ENCODE measurements at regions not wholly inside any gene's neighbourhood (a gene's known extent, or its start where the extent isn't known, plus 50 kb on each side); places are given as distances from the start of the nearest gene placed in this dataset.

DNA sequence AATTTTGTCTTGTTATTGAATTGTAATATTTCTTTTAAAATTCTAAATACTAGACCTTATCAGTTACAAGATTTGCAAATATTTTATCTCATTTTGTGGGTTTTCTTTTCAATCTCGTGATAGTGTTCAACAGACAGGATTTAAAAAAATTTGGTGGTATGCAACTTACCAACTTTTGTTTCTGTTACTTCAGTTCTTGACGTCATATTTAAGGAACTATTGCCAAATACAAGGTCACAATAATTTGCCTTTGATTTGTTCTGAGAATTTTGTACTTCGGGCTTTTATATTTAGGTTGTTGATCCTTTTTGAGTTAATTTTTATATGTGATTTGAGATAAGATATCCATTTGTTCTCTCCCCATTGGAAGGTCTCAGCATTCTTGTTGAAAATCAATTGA is 876.6 kb downstream of the DCDC2C start:
- no peak for DNase-seq (ENCODE audit: low spot score)

DNA sequence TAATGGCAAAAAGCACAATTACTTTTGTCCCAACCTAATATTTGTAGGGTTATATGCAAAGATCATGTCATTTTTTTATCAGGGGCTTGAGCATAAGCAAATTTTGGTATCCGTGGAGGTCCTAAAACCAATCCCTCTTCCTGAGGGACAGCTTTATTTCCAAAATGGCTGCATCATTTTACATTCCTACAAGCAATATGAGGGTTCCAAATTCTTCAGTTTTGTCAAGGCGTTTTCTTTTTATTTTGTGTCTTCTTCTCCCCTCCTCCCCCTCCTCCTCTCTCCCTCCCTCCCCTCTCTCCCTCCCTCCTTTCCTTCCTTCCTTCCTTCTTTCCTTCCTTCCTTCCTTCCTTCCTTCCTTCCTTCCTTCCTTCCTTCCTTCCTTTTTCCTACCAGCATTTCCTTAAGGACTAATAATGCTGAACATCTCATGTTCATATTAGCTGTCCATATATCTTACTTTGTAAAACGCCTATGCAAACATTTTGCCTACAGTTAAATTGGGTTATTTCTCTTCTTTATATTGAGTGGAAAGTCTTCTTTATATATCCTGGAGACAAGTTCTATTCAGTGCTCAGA is 881.8 kb downstream of the DCDC2C start:
- DNase-seq (ENCODE audit: low spot score): no peak

DNA sequence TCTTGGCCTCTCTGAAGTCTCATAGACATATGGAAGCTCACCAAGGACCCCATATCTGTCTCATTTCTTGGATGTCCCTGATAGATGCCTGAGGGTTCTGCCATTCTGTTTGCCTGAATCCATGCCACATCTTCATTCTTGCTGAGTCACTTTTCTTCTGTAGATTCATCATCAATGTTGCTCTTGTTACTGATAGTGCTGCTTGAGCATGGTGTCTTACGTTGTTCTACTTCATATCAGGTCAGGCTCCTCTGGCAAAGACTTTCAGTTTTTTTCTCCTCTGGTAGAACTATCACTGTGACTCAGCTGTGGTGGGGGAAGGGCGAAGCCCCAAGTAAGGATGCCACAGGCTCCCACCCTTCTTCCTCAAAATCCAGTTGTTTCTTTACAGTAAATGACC is 885.2 kb downstream of the DCDC2C start:
- no peak for DNase-seq (ENCODE audit: low spot score)

GRCh38 chr2:4591261-4591660 is 887.9 kb downstream of the DCDC2C start:
- no peak for DNase-seq (ENCODE audit: low spot score)

DNA sequence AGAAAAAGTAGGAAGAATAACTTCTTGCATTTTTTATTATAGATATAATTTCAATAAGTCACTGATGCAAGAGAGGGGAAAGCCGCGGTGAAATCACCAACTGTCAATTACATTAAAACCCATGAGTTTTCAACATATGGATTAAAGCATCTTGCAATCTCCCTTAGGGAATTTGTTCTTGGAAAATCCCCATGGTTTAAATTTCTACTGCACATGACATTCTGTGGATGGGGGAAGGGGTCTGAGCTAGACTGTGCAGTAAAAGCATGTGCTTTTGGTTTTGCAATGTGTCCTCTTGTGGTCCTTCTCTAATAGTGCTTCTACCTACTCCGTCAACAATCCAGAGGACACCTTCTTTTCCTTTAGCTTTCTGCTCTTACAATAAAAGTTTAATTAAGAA is 894.0 kb downstream of the DCDC2C start:
- no peak for DNase-seq (ENCODE audit: low spot score)

DNA sequence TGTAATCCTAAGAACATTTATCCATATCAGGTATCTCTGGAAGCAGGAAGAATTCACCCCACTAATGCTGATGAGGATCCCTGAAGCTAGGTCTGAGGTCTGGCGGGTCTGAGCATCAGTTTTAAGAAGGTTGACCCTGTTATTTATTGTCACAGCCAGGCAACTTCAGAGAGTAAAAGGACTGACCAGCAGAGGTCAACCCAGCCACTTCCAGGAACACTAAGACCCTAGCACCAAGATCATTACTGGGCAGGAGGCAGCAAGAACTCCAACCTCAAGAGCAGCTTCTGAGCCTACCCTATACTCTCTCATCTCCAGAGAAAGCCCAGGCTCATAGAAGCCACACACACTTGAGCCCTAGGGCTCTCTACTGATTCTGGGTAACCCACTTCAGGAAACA is 901.4 kb downstream of the DCDC2C start:
- no peak for DNase-seq (ENCODE audit: low spot score)

DNA sequence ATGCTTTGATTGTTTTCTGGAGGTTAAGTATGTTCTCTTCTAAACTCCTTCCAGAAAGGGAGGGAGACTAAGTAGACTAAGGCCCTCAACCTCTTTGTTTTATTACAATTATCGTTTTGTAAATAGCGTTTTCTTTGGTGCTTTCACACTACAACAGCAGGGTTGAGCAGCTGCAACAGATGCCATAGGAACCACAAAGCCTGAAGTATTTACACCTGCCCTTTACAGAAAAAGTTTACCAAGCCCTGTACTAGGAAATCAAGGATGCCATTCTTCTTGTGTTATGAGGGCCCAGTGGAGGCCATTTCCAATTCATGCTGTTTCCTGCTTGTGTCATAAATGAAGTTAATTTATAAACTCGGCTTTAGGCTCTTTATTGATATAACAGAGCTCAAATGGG is 914.8 kb downstream of the DCDC2C start:
- DNase-seq (ENCODE audit: low spot score): no peak

- no peak for DNase-seq (ENCODE audit: low spot score)
Measured at GRCh38 chr2:4618630-4619228, 915.4 kb downstream of the DCDC2C start.

DNA sequence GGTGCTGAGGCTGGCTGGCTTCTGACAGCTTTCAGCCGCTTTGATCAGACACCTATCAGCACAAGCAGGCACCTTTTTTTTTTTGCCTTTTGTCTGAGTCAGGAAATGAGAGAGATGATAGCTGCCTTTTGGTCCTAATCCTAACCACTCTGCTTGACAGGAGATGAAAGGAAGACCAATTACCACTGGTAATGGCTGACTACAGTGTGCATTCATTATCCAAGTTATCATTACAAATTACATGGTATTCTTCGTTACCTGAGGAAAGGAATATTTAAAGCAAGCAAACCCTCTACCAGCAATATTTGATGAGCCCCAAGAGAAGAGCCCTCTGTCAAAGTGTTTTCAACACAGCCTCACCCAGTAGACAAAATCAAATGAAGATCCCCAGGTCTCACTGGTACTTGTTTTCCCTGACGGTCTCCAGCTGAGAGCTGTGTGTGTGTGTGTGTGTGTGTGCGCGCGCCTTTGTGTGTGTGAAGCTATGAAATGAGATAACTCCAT is 925.7 kb downstream of the DCDC2C start:
- no peak for DNase-seq (ENCODE audit: low spot score)

GRCh38 chr2:4635289-4635688 is 931.9 kb downstream of the DCDC2C start:
- DNase-seq (ENCODE audit: low spot score): no peak

- no peak for DNase-seq (ENCODE audit: low spot score)
Measured at GRCh38 chr2:4653991-4654390, 950.6 kb downstream of the DCDC2C start.

GRCh38 chr2:4656326-4656725 is 953.0 kb downstream of the DCDC2C start:
- DNase-seq (ENCODE audit: low spot score): no peak

DNA sequence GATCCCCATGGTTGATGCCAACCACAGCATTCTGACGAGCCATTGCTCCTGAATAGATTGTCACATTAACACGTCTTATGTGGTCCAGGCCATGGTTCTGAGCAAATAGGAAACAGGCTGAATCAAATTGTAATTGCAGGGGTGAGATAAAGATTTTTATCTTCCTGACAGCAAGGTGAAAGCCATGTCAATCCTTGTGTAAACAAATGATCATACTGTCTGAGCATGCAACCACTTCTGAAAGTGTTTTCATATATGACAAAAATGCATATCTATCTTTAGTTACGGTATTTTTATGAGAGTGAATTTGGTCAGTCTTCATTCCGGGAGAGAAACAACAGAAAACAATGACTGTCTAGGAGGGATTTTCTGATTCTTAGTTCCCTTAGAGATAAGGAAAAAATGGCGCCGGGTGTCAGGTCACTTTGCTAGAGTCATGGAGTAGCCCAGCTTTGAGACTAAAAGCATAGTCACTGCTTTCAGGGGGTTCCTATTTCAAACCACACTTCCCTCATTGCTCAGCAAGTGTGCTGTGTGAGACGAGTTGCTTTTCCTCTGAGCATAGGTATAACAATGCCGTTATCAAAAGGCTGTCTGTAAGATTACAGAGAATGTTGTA is 958.9 kb downstream of the DCDC2C start:
- no peak for DNase-seq (ENCODE audit: low spot score)

GRCh38 chr2:4668381-4668780 is 965.0 kb downstream of the DCDC2C start:
- DNase-seq (ENCODE audit: low spot score): no peak

DNA sequence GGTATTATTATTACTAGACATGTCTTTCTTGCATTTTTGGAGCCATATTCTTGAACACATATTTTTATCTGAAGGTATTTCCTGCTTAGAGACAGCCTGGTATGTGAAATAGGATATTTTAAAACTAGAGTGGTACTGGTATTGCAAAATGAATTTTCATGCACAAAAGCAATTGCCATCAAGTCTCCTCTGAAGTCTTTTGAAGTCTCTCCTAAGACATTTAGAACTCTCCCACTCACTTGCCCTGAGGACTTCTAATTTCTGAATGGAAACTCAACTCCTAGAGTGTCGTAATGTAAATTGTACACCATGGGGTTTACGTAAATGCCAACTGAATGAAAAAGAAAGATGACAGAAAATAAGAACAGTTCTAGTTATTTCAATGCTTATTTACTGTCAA is 967.0 kb downstream of the DCDC2C start:
- no peak for DNase-seq (ENCODE audit: low spot score)

GRCh38 chr2:4673025-4673489 is 969.7 kb downstream of the DCDC2C start:
- DNase-seq (ENCODE audit: low spot score): peak; percentile 18

DNA sequence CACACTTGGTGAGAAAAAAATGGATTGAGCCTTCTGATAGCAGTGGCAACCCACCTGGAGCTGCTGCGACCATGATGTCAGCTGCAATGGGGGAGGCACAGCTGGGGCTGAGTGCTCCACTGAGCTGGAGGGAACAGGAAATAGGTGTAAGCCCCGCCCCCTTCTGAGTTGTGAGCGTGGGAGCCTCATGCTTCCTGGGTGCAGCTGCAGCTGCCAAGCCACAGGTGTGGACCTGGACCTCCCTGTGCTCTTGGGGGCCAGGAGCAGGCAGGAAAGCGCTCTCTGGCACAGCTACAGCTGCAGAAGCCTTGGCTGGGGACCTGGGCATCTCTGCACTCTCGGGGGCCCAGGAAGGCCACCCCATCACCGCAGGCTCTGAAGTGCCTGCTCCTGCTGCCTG is 970.6 kb downstream of the DCDC2C start:
- DNase-seq (ENCODE audit: low spot score): no peak

- DNase-seq (ENCODE audit: low spot score): no peak
Measured at GRCh38 chr2:4675295-4675694, 971.9 kb downstream of the DCDC2C start.

DNA sequence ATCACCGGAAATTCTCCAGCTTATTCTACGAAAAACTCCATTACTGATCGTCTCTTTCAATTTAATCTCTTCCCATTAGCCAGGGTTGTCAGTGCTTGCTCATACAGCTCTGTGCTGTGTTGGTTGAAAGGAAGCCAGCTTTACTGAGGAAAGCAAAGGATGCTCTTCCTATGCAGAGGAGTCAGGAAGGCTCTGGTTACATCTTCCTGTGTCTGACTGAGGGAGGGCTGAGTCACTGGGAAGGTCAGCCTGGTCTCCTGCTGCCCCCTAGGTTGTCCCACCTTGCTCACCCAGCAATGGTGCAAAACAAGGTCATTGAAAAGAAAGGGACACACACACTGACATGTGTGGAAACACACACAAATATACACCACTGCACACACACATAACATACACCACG is 975.6 kb downstream of the DCDC2C start:
- DNase-seq (ENCODE audit: low spot score): no peak

DNA sequence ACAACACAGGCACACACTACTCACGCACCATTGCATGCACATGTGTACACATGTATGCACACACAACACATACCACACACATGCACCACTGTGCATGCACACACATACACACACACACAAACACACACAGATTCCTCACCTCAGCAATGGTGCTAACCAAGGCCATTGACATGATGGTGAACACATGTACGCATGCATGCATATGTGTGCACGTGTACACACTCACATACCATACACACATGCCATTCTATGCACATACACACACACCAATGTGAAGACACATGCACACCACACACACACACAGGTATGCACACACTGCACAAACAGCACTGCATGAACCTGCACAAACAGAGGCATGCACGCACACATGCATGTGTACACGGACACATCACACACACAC is 976.0 kb downstream of the DCDC2C start:
- no peak for DNase-seq (ENCODE audit: low spot score)

GRCh38 chr2:4684921-4685320 is 981.5 kb downstream of the DCDC2C start:
- DNase-seq (ENCODE audit: low spot score): no peak

DNA sequence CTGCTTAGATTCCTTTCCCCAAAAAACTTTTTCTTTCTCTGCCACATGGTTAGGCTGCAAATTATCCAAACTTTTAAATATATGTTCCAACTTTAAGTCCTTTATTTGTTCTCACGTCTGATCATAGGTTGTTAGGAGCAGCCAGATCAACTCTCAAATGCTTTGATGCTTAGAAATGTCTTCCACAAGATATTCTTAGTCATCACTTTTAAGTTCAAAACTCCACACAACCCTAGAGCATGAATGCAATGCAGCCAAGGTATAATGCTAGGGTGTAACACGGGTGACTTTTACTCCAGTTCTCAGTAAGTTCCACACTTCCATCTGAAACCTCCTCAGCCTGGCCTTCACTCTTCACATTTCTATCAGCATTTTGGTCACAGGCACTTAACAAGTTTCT is 987.5 kb downstream of the DCDC2C start:
- DNase-seq (ENCODE audit: low spot score): no peak

DNA sequence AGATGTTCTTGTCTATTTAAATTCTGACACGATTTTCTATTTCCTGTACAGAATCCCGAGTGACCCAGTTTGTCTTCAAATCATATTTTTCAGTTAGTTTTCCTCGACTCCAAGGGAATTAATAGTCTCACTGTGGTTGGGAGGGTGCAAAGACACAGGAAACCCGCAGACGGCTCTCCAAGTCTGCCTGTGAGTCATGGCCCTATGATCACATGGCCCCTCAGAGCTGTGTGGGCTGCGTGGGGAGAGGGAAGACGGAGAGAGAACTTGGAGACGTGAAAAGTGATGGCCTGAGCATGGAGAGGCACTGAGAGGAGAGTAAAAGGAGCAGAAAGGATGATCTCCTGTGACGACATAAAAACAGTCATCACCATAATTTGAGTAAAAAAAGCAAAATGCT is 989.9 kb downstream of the DCDC2C start:
- no peak for DNase-seq (ENCODE audit: low spot score)

All from HuH-7 (cell line).